Prostate gland (tissue), 2 donors: ENCODE measurements at regions not wholly inside any gene's neighbourhood (a gene's known extent, or its start where the extent isn't known, plus 50 kb on each side); places are given as distances from the start of the nearest gene placed in this dataset.

Experiments used
- CTCF ChIP-seq, 4 experiments: fragments of 200-600 bp in 2 of 4; fragments of 450-650 bp in 2 of 4; sonication (generic) in 2 of 4; IDR thresholded peaks; 1 replicate in 3 of 4; 2 replicates in 1 of 4; pipeline ENCODE4 v1.5.1; 2016 to 2019; ENCODE audit warnings: antibody characterized with exemption in 4 of 4, mild to moderate bottlenecking in 2 of 4, moderate library complexity in 2 of 4
- POLR2A ChIP-seq: fragments of 450-650 bp; IDR thresholded peaks from one replicate; pipeline ENCODE4 v1.6.1; 2016; ENCODE audit warnings: antibody characterized with exemption, mild to moderate bottlenecking
- POLR2AphosphoS5 ChIP-seq: sonication (generic); formaldehyde crosslinking; IDR thresholded peaks from one replicate; pipeline ENCODE4 v1.6.1; 2017; ENCODE audit warnings: antibody characterized with exemption

GRCh38 chr1:193388683-193389082, 202.3 kb upstream of the B3GALT2 start:
- TF ChIP-seq POLR2A (no peak), CTCF (IDR thresholded peaks at IDR 0.05) (no peak), POLR2AphosphoS5 (no peak)
